K562 (cell line): ENCODE measurements at regions not wholly inside any gene's neighbourhood (a gene's known extent, or its start where the extent isn't known, plus 50 kb on each side); places are given as distances from the start of the nearest gene placed in this dataset.

Experiments used
- COPS2 ChIP-seq: fragments of 450-650 bp; conservative IDR thresholded peaks from 2 replicates; pipeline ENCODE4 v1.6.1; 2016; ENCODE audit warnings: mild to moderate bottlenecking, moderate library complexity
- CREB1 ChIP-seq, 2 experiments: sonication (generic) in 1 of 2; formaldehyde crosslinking in 1 of 2; IDR thresholded peaks; 2 replicates each; pipeline versions ENCODE4 v1.6.1 to v1.8.0; 2012 to 2022; ENCODE audit warnings: inconsistent platforms in 1 of 2, mild to moderate bottlenecking in 1 of 2, missing genetic modification reagents in 1 of 2, moderate library complexity in 1 of 2
- FOXM1 ChIP-seq, 2 experiments: fragments of 450-650 bp in 1 of 2; sonication (generic) in 1 of 2; formaldehyde crosslinking in 1 of 2; IDR thresholded peaks; 2 replicates each; pipeline versions ENCODE4 v1.6.1 to v1.9.0; 2017 to 2022; ENCODE audit warnings: low read depth in 2 of 2, mild to moderate bottlenecking in 2 of 2, missing genetic modification reagents in 1 of 2, moderate library complexity in 1 of 2
- JUN ChIP-seq, 2 experiments: sonication (generic) in 1 of 2; formaldehyde crosslinking in 1 of 2; IDR thresholded peaks; 2 replicates each; pipeline versions ENCODE4 v1.6.1 to v1.8.0; 2012 to 2022; ENCODE audit warnings: borderline replicate concordance in 2 of 2, mild to moderate bottlenecking in 2 of 2, improper control_type of control experiment in 1 of 2, low read depth in 1 of 2, low read length in 1 of 2, missing genetic modification reagents in 1 of 2
- KDM1A ChIP-seq, 2 experiments: fragments of 450-650 bp; IDR thresholded peaks; 2 replicates each; pipeline ENCODE4 v1.6.1; 2016; ENCODE audit warnings: mild to moderate bottlenecking in 2 of 2
- PHF8 ChIP-seq: fragments of 200-600 bp; sonication (generic); IDR thresholded peaks from 2 replicates; pipeline ENCODE4 v1.6.1; 2012; ENCODE audit warnings: mixed run types, mild to moderate bottlenecking, inconsistent platforms, low read length, moderate library complexity, borderline replicate concordance
- TARDBP ChIP-seq: fragments of 450-650 bp; IDR thresholded peaks from 2 replicates; pipeline ENCODE4 v1.6.1; 2016
- U2AF2 ChIP-seq: fragments of 200-400 bp; formaldehyde crosslinking; optimal IDR thresholded peaks from 2 replicates; pipeline ENCODE3; 2017; ENCODE audit warnings: low read depth, mild to moderate bottlenecking, low read length
- ZNF76 ChIP-seq: fragments of 250-450 bp; sonication (Bioruptor Pico); IDR thresholded peaks from 2 replicates; pipeline ENCODE4 v1.4.0; 2020; ENCODE audit warnings: mild to moderate bottlenecking, moderate library complexity, borderline replicate concordance
- TF ChIP-seq, protein P1 (sequence below): sonication (generic); formaldehyde crosslinking; IDR thresholded peaks from 2 replicates; pipeline ENCODE4 v1.8.0; 2022; ENCODE audit warnings: mild to moderate bottlenecking, low read depth, missing genetic modification reagents
- TF ChIP-seq, protein P2 (sequence below): fragments of 450-650 bp; formaldehyde crosslinking; IDR thresholded peaks from 2 replicates; pipeline ENCODE4 v1.4.0; 2020; ENCODE audit warnings: mild to moderate bottlenecking, mixed read lengths
- TF ChIP-seq, protein P3 (sequence below), 3 experiments: IDR thresholded peaks in 2 of 3; conservative IDR thresholded peaks in 1 of 3; 2 replicates each; pipeline ENCODE4 v1.5.1; 2011 to 2012; ENCODE audit warnings: low read length in 3 of 3, mild to moderate bottlenecking in 3 of 3, control low read depth in 2 of 3, improper control_type of control experiment in 1 of 3, inconsistent platforms in 1 of 3, low read depth in 1 of 3, mixed read lengths in 1 of 3, moderate library complexity in 1 of 3; ENCODE audit not compliant: insufficient read depth in 2 of 3
- TF ChIP-seq, protein P4 (sequence below), 2 experiments: fragments of 450-650 bp; formaldehyde crosslinking in 1 of 2; IDR thresholded peaks; 2 replicates each; pipeline versions ENCODE4 v1.4.0 to v1.6.1; 2014 to 2020; ENCODE audit warnings: mild to moderate bottlenecking in 2 of 2, borderline replicate concordance in 1 of 2, low read depth in 1 of 2

DNA sequence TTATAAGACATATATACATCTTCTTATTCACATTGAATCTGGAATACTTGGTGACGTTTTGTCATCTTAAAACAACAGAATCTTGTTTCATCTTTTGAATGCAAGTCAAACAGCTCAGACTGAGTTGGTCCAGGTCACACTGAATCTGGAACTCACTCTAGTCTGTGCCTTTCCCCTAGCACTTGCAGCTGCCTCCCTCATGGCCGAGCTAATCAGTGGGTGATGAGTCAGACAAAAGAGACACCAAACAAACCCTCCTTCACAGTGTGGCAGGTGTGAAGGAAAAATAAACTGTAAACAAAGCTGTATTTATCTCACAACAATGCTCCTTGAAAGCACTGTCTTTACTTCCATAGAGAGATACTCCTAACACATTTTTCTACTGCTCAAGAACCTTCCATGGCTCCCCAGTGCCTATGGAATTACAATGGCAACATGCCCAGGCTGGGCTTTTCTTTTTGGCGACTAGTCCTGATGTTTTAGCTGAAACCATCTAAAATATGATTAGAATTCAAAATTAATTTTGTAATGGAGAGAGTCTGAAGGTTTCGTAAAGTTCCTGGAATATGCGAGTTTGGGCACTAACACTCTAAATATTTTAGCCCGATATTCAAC lies 140.0 kb downstream of the ZNF365 start:
- TF ChIP-seq, protein P1, sequence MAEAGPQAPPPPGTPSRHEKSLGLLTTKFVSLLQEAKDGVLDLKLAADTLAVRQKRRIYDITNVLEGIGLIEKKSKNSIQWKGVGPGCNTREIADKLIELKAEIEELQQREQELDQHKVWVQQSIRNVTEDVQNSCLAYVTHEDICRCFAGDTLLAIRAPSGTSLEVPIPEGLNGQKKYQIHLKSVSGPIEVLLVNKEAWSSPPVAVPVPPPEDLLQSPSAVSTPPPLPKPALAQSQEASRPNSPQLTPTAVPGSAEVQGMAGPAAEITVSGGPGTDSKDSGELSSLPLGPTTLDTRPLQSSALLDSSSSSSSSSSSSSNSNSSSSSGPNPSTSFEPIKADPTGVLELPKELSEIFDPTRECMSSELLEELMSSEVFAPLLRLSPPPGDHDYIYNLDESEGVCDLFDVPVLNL (CRISPR knock-in tag) = no peak
- TF ChIP-seq, protein P2, sequence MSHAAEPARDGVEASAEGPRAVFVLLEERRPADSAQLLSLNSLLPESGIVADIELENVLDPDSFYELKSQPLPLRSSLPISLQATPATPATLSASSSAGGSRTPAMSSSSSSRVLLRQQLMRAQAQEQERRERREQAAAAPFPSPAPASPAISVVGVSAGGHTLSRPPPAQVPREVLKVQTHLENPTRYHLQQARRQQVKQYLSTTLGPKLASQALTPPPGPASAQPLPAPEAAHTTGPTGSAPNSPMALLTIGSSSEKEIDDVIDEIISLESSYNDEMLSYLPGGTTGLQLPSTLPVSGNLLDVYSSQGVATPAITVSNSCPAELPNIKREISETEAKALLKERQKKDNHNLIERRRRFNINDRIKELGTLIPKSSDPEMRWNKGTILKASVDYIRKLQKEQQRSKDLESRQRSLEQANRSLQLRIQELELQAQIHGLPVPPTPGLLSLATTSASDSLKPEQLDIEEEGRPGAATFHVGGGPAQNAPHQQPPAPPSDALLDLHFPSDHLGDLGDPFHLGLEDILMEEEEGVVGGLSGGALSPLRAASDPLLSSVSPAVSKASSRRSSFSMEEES (CRISPR knock-in tag) = no peak
- TF ChIP-seq U2AF2 (no peak), TARDBP (no peak), PHF8 (no peak), COPS2 (no peak), FOXM1 (IDR thresholded peaks at IDR 0.05; ENCODE audit: low read depth) (no peak), FOXM1 (CRISPR knock-in tag; IDR thresholded peaks at IDR 0.05; ENCODE audit: low read depth) (no peak), KDM1A (IDR thresholded peaks at IDR 0.05) (no peak), CREB1 (IDR thresholded peaks at IDR 0.05) (no peak), CREB1 (CRISPR knock-in tag; IDR thresholded peaks at IDR 0.05) (no peak), ZNF76 (CRISPR knock-in tag) (no peak), JUN (IDR thresholded peaks at IDR 0.05; ENCODE audit: borderline replicate concordance, low read depth, low read length) (no peak), JUN (CRISPR knock-in tag; IDR thresholded peaks at IDR 0.05; ENCODE audit: borderline replicate concordance) (no peak)
- TF ChIP-seq, protein P3, sequence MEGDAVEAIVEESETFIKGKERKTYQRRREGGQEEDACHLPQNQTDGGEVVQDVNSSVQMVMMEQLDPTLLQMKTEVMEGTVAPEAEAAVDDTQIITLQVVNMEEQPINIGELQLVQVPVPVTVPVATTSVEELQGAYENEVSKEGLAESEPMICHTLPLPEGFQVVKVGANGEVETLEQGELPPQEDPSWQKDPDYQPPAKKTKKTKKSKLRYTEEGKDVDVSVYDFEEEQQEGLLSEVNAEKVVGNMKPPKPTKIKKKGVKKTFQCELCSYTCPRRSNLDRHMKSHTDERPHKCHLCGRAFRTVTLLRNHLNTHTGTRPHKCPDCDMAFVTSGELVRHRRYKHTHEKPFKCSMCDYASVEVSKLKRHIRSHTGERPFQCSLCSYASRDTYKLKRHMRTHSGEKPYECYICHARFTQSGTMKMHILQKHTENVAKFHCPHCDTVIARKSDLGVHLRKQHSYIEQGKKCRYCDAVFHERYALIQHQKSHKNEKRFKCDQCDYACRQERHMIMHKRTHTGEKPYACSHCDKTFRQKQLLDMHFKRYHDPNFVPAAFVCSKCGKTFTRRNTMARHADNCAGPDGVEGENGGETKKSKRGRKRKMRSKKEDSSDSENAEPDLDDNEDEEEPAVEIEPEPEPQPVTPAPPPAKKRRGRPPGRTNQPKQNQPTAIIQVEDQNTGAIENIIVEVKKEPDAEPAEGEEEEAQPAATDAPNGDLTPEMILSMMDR (IDR thresholded peaks at IDR 0.05 in 2 of 3, conservative IDR thresholded peaks at IDR 0.05 in 1 of 3; ENCODE audit: insufficient read depth in 2 of 3, low read depth in 1 of 3, low read length in 3 of 3) = no peak
- TF ChIP-seq, protein P4, sequence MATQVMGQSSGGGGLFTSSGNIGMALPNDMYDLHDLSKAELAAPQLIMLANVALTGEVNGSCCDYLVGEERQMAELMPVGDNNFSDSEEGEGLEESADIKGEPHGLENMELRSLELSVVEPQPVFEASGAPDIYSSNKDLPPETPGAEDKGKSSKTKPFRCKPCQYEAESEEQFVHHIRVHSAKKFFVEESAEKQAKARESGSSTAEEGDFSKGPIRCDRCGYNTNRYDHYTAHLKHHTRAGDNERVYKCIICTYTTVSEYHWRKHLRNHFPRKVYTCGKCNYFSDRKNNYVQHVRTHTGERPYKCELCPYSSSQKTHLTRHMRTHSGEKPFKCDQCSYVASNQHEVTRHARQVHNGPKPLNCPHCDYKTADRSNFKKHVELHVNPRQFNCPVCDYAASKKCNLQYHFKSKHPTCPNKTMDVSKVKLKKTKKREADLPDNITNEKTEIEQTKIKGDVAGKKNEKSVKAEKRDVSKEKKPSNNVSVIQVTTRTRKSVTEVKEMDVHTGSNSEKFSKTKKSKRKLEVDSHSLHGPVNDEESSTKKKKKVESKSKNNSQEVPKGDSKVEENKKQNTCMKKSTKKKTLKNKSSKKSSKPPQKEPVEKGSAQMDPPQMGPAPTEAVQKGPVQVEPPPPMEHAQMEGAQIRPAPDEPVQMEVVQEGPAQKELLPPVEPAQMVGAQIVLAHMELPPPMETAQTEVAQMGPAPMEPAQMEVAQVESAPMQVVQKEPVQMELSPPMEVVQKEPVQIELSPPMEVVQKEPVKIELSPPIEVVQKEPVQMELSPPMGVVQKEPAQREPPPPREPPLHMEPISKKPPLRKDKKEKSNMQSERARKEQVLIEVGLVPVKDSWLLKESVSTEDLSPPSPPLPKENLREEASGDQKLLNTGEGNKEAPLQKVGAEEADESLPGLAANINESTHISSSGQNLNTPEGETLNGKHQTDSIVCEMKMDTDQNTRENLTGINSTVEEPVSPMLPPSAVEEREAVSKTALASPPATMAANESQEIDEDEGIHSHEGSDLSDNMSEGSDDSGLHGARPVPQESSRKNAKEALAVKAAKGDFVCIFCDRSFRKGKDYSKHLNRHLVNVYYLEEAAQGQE (IDR thresholded peaks at IDR 0.05; ENCODE audit: borderline replicate concordance) = no peak
- TF ChIP-seq, protein P4 (CRISPR knock-in tag; IDR thresholded peaks at IDR 0.05; ENCODE audit: low read depth) = no peak
